B cell (primary cell): ENCODE measurements at regions not wholly inside any gene's neighbourhood (a gene's known extent, or its start where the extent isn't known, plus 50 kb on each side); places are given as distances from the start of the nearest gene placed in this dataset.

Experiments used
- EZH2 ChIP-seq: IDR thresholded peaks from 2 replicates; pipeline ENCODE4 v1.6.1; 2012; ENCODE audit warnings: borderline replicate concordance, low read depth, mild to moderate bottlenecking, moderate library complexity, low read length; ENCODE audit not compliant: insufficient read depth, poor library complexity, severe bottlenecking
- TF ChIP-seq, protein P1 (sequence below): fragments of 200-600 bp; IDR thresholded peaks from one replicate; pipeline ENCODE4 v1.8.0; 2022; ENCODE audit warnings: antibody characterized with exemption, mild to moderate bottlenecking

DNA sequence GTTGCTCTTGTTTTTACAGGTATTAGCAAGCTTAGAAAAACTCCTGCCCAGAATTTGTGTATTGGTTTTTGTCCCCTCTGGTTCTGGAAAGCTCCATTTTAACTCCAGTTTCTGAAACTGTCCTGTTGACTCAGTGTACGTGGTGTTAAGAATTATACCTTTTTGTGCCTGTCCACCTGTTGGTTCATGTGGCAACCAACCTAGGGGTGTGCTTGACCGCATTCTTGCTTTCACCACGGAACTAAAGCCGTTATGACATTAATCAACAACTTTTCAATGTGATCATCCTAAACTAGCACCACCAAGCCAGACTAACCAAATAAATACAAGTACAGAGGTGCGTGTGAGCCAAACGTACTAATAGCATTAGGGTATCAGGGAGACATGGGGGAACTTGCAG is 56.0 kb upstream of the PTH start:
- TF ChIP-seq EZH2, result no peak
- TF ChIP-seq, protein P1, sequence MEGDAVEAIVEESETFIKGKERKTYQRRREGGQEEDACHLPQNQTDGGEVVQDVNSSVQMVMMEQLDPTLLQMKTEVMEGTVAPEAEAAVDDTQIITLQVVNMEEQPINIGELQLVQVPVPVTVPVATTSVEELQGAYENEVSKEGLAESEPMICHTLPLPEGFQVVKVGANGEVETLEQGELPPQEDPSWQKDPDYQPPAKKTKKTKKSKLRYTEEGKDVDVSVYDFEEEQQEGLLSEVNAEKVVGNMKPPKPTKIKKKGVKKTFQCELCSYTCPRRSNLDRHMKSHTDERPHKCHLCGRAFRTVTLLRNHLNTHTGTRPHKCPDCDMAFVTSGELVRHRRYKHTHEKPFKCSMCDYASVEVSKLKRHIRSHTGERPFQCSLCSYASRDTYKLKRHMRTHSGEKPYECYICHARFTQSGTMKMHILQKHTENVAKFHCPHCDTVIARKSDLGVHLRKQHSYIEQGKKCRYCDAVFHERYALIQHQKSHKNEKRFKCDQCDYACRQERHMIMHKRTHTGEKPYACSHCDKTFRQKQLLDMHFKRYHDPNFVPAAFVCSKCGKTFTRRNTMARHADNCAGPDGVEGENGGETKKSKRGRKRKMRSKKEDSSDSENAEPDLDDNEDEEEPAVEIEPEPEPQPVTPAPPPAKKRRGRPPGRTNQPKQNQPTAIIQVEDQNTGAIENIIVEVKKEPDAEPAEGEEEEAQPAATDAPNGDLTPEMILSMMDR, result no peak
